Gastroesophageal sphincter (tissue), 2 donors: ENCODE measurements at regions not wholly inside any gene's neighbourhood (a gene's known extent, or its start where the extent isn't known, plus 50 kb on each side); places are given as distances from the start of the nearest gene placed in this dataset.

Experiments used
- POLR2A ChIP-seq, 2 donors: fragments of 450-650 bp; IDR thresholded peaks; one replicate each; pipeline ENCODE4 v1.6.1; 2017; ENCODE audit warnings: antibody characterized with exemption in 2 of 2, mild to moderate bottlenecking in 2 of 2, moderate library complexity in 1 of 2
- POLR2AphosphoS5 ChIP-seq: sonication (generic); formaldehyde crosslinking; IDR thresholded peaks from one replicate; pipeline ENCODE4 v1.6.1; 2017; ENCODE audit warnings: antibody characterized with exemption

GRCh38 chr12:39044754-39045153 is 139.4 kb upstream of the CPNE8 start:
- TF ChIP-seq POLR2AphosphoS5 (no peak), POLR2A (IDR thresholded peaks at IDR 0.05) (no peak)
